ENCODE measurements at regions not wholly inside any gene's neighbourhood (a gene's known extent, or its start where the extent isn't known, plus 50 kb on each side); places are given as distances from the start of the nearest gene placed in this dataset.

DNA sequence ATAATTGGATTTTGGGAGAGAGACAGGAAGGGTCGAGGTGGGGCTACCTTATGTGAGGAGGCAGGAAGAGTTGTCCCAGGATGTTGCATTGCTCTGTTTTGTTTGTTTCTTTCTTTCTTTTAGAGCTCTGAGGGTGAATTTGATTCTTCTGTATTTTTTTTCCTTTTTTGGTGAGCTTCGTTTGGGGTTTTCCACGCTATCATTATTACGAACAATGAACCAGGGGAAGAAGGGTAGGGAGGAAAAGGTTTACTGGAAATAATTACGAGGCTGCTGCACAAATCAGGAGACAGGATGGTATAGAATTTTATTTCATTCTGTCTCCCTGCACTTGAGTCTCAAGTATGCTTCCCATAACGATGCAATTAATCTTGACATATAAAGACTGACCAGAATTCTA is 51.4 kb upstream of the ZNF516 start:
- TF ChIP-seq, protein P1, sequence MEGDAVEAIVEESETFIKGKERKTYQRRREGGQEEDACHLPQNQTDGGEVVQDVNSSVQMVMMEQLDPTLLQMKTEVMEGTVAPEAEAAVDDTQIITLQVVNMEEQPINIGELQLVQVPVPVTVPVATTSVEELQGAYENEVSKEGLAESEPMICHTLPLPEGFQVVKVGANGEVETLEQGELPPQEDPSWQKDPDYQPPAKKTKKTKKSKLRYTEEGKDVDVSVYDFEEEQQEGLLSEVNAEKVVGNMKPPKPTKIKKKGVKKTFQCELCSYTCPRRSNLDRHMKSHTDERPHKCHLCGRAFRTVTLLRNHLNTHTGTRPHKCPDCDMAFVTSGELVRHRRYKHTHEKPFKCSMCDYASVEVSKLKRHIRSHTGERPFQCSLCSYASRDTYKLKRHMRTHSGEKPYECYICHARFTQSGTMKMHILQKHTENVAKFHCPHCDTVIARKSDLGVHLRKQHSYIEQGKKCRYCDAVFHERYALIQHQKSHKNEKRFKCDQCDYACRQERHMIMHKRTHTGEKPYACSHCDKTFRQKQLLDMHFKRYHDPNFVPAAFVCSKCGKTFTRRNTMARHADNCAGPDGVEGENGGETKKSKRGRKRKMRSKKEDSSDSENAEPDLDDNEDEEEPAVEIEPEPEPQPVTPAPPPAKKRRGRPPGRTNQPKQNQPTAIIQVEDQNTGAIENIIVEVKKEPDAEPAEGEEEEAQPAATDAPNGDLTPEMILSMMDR (IDR thresholded peaks at IDR 0.05): no peak
- TF ChIP-seq POLR2A (IDR thresholded peaks at IDR 0.05) (no peak), POLR2AphosphoS5 (IDR thresholded peaks at IDR 0.05) (no peak), EP300 (IDR thresholded peaks at IDR 0.05; ENCODE audit: low read depth) (no peak)
- in situ Hi-C loops (cut with MboI; ENCODE audit: low pct_ligation_motif_present in 1 of 4, low pct_unique_long_range_greater_than_20kb in 1 of 4, low sequenced_read_pairs in 3 of 4): no loop called here
- WGBS, 2 donors (ENCODE audit: low coverage in 1 of 2): 60 to 64% methylated on average over 6 of the region's 6 CpGs

DNA sequence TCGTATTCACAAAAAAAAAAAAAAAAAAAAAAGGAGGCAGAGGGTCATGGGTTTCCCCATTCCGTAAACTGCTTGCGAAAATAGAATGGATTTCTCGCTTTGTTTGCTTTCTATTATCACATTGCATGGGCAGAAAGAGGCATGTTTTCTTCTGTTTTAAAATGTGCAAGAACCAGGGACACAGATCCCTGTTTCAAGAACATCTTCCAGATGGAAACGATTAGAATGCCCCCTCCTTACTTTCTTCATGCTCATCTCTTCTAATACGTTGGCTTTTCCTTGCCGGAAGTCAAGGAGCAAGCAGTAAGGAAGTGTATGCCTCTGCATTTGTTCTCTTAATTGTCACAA is 51.0 kb upstream of the ZNF516 start:
- TF ChIP-seq POLR2A (IDR thresholded peaks at IDR 0.05) (no peak), EP300 (IDR thresholded peaks at IDR 0.05; ENCODE audit: low read depth) (no peak), POLR2AphosphoS5 (IDR thresholded peaks at IDR 0.05) (no peak)
- TF ChIP-seq, protein P1 (IDR thresholded peaks at IDR 0.05): no peak
- in situ Hi-C loops (cut with MboI; ENCODE audit: low pct_ligation_motif_present in 1 of 4, low pct_unique_long_range_greater_than_20kb in 1 of 4, low sequenced_read_pairs in 3 of 4): no loop called here
- no peaks in the 10 kb centered on the region for H3K9me3 ChIP-seq
- no peaks in the 10 kb centered on the region for H3K4me1 ChIP-seq
- DNase-seq: no peak
- no peak overlapping the region for H3K4me3 ChIP-seq
- H3K36me3 ChIP-seq: no peaks in the 10 kb centered on the region
- no peak overlapping the region for H3K27ac ChIP-seq
- WGBS, 2 donors (ENCODE audit: low coverage in 1 of 2): 21 to 59% methylated on average over 4 to 7 of the region's 7 CpGs
- intact Hi-C loops (cut with DNase I; ENCODE audit: low total_unique reads): no loop called here
- H3K27me3 ChIP-seq: no peaks in the 10 kb centered on the region

More for the DNA sequence above, 51.4 kb upstream of the ZNF516 start:
- Histone ChIP-seq H3K27me3 (no peaks in the 10 kb centered on the region), H3K9me3 (no peaks in the 10 kb centered on the region), H3K36me3 (no peaks in the 10 kb centered on the region), H3K4me1 (no peaks in the 10 kb centered on the region), H3K4me3 (no peak overlapping the region), H3K27ac (no peak overlapping the region)
- DNase-seq: no peak
- intact Hi-C loops (cut with DNase I; ENCODE audit: low total_unique reads): no loop called here

DNA sequence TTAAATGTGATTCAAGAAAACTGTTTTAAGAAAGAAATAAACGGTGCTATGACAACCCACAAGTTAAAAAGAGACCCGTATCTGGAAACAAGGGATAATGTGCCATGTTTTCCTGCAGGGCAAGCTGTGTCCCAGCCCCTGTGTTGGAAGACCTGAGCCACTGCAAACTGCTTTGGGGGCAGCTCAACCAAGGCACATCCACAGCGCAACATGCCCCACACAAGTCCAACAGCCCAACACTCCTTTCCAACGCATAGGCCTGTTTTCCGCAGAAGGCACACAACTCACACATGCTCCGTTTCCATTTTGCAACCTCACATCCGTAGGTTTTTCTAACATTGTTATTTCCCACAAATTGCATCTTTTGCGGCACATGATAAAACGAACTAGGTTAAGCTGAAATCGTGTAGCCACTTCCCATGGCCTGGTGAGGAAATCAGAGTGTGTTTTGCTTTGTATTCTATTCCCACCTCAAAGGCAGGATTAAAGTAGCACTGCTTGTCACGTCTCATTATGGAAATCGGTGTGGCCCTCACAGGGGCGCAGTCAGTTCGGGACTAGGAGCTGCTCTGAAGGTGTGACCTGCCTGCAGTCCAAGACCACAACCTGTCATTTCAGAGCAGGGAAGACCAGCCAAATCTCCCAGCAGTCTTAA is 50.5 kb upstream of the ZNF516 start:
- no peak for TF ChIP-seq POLR2A (IDR thresholded peaks at IDR 0.05)
- H3K9me3 ChIP-seq: no peaks in the 10 kb centered on the region
- in situ Hi-C loops (cut with MboI; ENCODE audit: low pct_ligation_motif_present in 1 of 4, low pct_unique_long_range_greater_than_20kb in 1 of 4, low sequenced_read_pairs in 3 of 4): no loop called here
- H3K4me3 ChIP-seq: no peak overlapping the region
- no peaks in the 10 kb centered on the region for H3K36me3 ChIP-seq
- DNase-seq: no peak
- H3K27ac ChIP-seq: no peak overlapping the region
- WGBS, 2 donors (ENCODE audit: low coverage in 1 of 2): 86% methylated on average over 11 to 14 of the region's 14 CpGs
- H3K4me1 ChIP-seq: no peaks in the 10 kb centered on the region
- intact Hi-C loops (cut with DNase I; ENCODE audit: low total_unique reads): no loop called here
- H3K27me3 ChIP-seq: no peaks in the 10 kb centered on the region

DNA sequence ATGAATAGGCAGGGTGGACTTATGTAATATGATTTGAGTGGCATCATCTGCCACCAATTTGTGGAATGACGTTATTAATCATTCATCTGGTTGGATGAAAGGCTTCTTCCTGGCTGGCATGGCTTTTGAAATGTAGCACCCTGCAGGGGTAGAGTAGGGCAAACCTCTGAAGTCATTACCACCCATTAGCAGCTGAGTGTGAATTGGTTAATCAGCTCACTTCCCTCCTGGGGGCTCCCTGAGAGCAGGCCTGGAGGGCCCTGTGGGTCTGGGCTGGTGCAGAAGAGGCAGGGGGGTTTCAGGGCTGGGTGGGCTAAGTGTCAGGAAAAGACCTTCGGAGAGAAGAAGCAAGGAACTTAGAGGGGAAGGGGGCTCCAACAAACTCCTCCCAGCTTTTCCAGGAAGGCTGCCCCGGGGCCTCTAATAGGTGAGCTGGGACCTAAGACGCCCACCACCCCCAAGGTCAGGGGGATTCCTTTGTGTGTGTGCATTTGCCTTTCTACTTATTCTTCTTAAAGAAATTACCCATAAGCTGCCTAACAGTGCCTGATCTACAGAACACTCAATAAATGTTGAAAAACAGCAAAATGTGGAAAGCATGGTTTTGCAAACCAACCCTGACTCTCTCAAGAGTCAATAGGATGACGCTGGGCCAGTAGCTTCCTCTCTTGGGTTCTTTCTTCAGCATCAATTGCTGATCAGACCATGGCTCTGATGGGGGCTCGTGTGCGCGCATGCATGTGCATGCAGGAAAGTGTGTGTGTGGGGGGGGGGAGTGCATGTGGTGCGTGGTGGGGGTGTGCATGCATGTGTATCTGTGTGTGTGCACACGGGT is 49.7 kb upstream of the ZNF516 start:
- WGBS, 2 donors (ENCODE audit: low coverage in 1 of 2): 76 to 79% methylated on average over 6 to 10 of the region's 10 CpGs

More for the DNA sequence above, 49.7 kb upstream of the ZNF516 start:
- in situ Hi-C loops (cut with MboI; ENCODE audit: low pct_ligation_motif_present in 1 of 4, low pct_unique_long_range_greater_than_20kb in 1 of 4, low sequenced_read_pairs in 3 of 4) (no loop called here), intact Hi-C loops (cut with DNase I; ENCODE audit: low total_unique reads) (no loop called here)
- DNase-seq: no peak
- Histone ChIP-seq H3K4me3 (no peak overlapping the region), H3K27me3 (no peaks in the 10 kb centered on the region), H3K9me3 (no peaks in the 10 kb centered on the region), H3K4me1 (no peaks in the 10 kb centered on the region), H3K36me3 (no peaks in the 10 kb centered on the region), H3K27ac (no peak overlapping the region)
- TF ChIP-seq POLR2AphosphoS5 (IDR thresholded peaks at IDR 0.05) (no peak), EP300 (IDR thresholded peaks at IDR 0.05; ENCODE audit: low read depth) (no peak), POLR2A (IDR thresholded peaks at IDR 0.05) (no peak)
- TF ChIP-seq, protein P1 (IDR thresholded peaks at IDR 0.05): no peak

Small RNA genes in the stretch of these regions (small RNA-seq; reads per million reads assigned to genes)
- 0 reads per million in 4 donors for gene AC139085.1

Measured in transverse colon (tissue), 4 donors.